K562 (cell line): ENCODE measurements at regions not wholly inside any gene's neighbourhood (a gene's known extent, or its start where the extent isn't known, plus 50 kb on each side); places are given as distances from the start of the nearest gene placed in this dataset.

Experiments
- ATAC-seq: fragments of 200-7000 bp; cut with Tn5 transposase; 3 replicates; pipeline ENCODE4 v1.9.1; 2020; ENCODE audit warnings: moderate library complexity
- BruUV-seq: library from RNA; stranded (reverse); fragments of 400-500 nt; replicated peaks from 2 replicates; lab custom pipeline; 2021; lab: Mats Ljungman, UMichigan
- CTCF ChIA-PET: fragments of 300-600 bp; formaldehyde crosslinking; extraction: SDS; loops from one replicate; lab custom pipeline; 2021; ENCODE audit warnings: low intra/inter-chr PET ratio; lab: Yijun Ruan, JAX
- POLR2A ChIA-PET: fragments of 300-600, 350-650 bp; sonication (Branson Sonifier 250); formaldehyde crosslinking; extraction: SDS; loops from one replicate; lab custom pipeline; 2021; ENCODE audit warnings: antibody characterized with exemption, inconsistent platforms; lab: Yijun Ruan, JAX
- DNase-seq, 4 experiments: peaks; one replicate each; pipeline versions ENCODE4 v3.0.0 to v3.0.0-alpha.2; 2011 to 2018; ENCODE audit warnings: low spot score in 3 of 4, mixed read lengths in 3 of 4; ENCODE audit errors: extremely low read depth in 1 of 4
- FAIRE-seq: peaks from 2 replicates; lab custom pipeline; 2011; peaks lifted over from hg19 to GRCh38; lab: Jason Lieb, UNC
- H2AFZ ChIP-seq: 2 replicates; pipeline ENCODE4 v1.6.0; 2011; ENCODE audit warnings: low read depth, low read length, control low read depth, inconsistent platforms
- H3K27ac ChIP-seq: fragments of 200-600 bp; 3 replicates; pipeline ENCODE4 v1.8.0; 2011; ENCODE audit warnings: low read depth, mild to moderate bottlenecking, control low read depth, inconsistent platforms, low read length, moderate library complexity, mixed read lengths; ENCODE audit errors: extremely low read depth
- H3K27me3 ChIP-seq, 2 experiments: fragments of 300-600 bp in 1 of 2; 2 replicates in 1 of 2; 3 replicates in 1 of 2; pipeline versions ENCODE4 v1.6.0 to v1.8.0; 2011; ENCODE audit warnings: inconsistent platforms in 2 of 2, low read length in 2 of 2, mild to moderate bottlenecking in 1 of 2, mixed read lengths in 1 of 2, moderate library complexity in 1 of 2; ENCODE audit not compliant: control insufficient read depth in 2 of 2, insufficient read depth in 2 of 2
- H3K36me3 ChIP-seq: fragments of 300-600 bp; 3 replicates; pipeline ENCODE4 v1.8.0; 2011; ENCODE audit warnings: mild to moderate bottlenecking, low read length, inconsistent platforms; ENCODE audit not compliant: control insufficient read depth, insufficient read depth
- H3K4me1 ChIP-seq, 2 experiments: fragments of 200-600 bp in 1 of 2; replicated peaks in 1 of 2; 2 replicates in 1 of 2; 3 replicates in 1 of 2; pipeline versions ENCODE4 v1.5.1 to v1.8.0; 2011; ENCODE audit warnings: inconsistent platforms in 2 of 2, low read length in 2 of 2, mild to moderate bottlenecking in 1 of 2, mixed read lengths in 1 of 2, moderate library complexity in 1 of 2; ENCODE audit not compliant: control insufficient read depth in 2 of 2, insufficient read depth in 2 of 2
- H3K4me2 ChIP-seq: 2 replicates; pipeline ENCODE4 v1.6.1; 2011; ENCODE audit warnings: low read length, control low read depth, inconsistent platforms, mixed read lengths; ENCODE audit not compliant: insufficient read depth
- H3K4me3 ChIP-seq: fragments of 200-600 bp; sonication (generic), shearing (Covaris generic); 2 replicates; pipeline ENCODE4 v1.5.1; 2016; ENCODE audit warnings: control low read depth, inconsistent platforms
- H3K79me2 ChIP-seq: fragments of 200-600 bp; 3 replicates; pipeline ENCODE4 v1.8.0; 2011; ENCODE audit warnings: low read length, inconsistent platforms; ENCODE audit not compliant: control insufficient read depth, insufficient read depth
- H3K9ac ChIP-seq, 2 experiments: 2 replicates each; pipeline versions ENCODE4 v1.6.0 to v1.6.1; 2011; ENCODE audit warnings: low read depth in 2 of 2, low read length in 2 of 2, control low read depth in 1 of 2, inconsistent platforms in 1 of 2, mild to moderate bottlenecking in 1 of 2, mixed read lengths in 1 of 2; ENCODE audit not compliant: insufficient read depth in 1 of 2
- H3K9me1 ChIP-seq: one replicate; pipeline ENCODE4 v1.6.0; 2011; ENCODE audit warnings: inconsistent platforms, mild to moderate bottlenecking, low read length, moderate library complexity; ENCODE audit not compliant: control insufficient read depth, insufficient read depth
- H3K9me3 ChIP-seq: replicated peaks from 2 replicates; pipeline ENCODE4 v1.5.1; 2011; ENCODE audit warnings: low read depth, low read length, inconsistent platforms; ENCODE audit not compliant: control insufficient read depth, insufficient read depth
- H4K20me1 ChIP-seq: replicated peaks from 2 replicates; pipeline ENCODE4 v1.6.1; 2011; ENCODE audit warnings: low read length, inconsistent platforms, mixed read lengths; ENCODE audit not compliant: control insufficient read depth, insufficient read depth
- BRF2 ChIP-seq: IDR thresholded peaks from 3 replicates; pipeline ENCODE4 v1.6.1; 2011; ENCODE audit warnings: borderline replicate concordance, mild to moderate bottlenecking; ENCODE audit not compliant: insufficient read length, insufficient read depth
- E2F4 ChIP-seq: sonication (generic); formaldehyde crosslinking; IDR thresholded peaks from 2 replicates; pipeline ENCODE4 v1.8.0; 2022; ENCODE audit warnings: mild to moderate bottlenecking, low read depth, missing genetic modification reagents
- NFRKB ChIP-seq: fragments of 450-650 bp; IDR thresholded peaks from 2 replicates; pipeline ENCODE4 v1.6.1; 2016; ENCODE audit warnings: low read depth
- OTX1 ChIP-seq: fragments of 450-650 bp; formaldehyde crosslinking; IDR thresholded peaks from 2 replicates; pipeline ENCODE4 v1.4.0; 2022; ENCODE audit warnings: mild to moderate bottlenecking
- SP2 ChIP-seq: IDR thresholded peaks from 2 replicates; pipeline ENCODE4 v1.6.1; 2011; ENCODE audit warnings: mild to moderate bottlenecking, low read depth, low read length, moderate library complexity; ENCODE audit not compliant: poor library complexity, severe bottlenecking; ENCODE audit errors: extremely low read depth
- TSHZ1 ChIP-seq: fragments of 250-450 bp; sonication (Bioruptor Pico); IDR thresholded peaks from 2 replicates; pipeline ENCODE4 v1.4.0; 2020; ENCODE audit warnings: mild to moderate bottlenecking, moderate library complexity
- WGBS: fragments of 100-300 bp; shearing (Covaris generic); methylation state at CpG from one replicate; pipeline ENCODE4 v1.1.6; 2016; ENCODE audit warnings: low coverage, mixed read lengths; ENCODE audit not compliant: insufficient coverage; ENCODE audit errors: missing lambda C conversion rate; 5-methylcytosine and 5-hydroxymethylcytosine counted together
- in situ Hi-C: fragments of 300-500 bp; cut with MboI; formaldehyde crosslinking; loops from 4 replicates; pipeline ENCODE4 v1.15.0; 2018; ENCODE audit warnings: inconsistent platforms, mixed read lengths
- intact Hi-C: fragments of 100-400 bp; cut with micrococcal nuclease; formaldehyde crosslinking; loops from 2 replicates; pipeline ENCODE4 v1.14.2; 2022

- Histone ChIP-seq H3K27me3 (peaks cover 0 to 18% of the 10 kb centered on the region in 2 experiments; a peak in 1 of 5 replicates), H3K9me3 (no peaks in the 10 kb centered on the region), H3K9ac (no peak overlapping the region), H3K4me2 (no peak overlapping the region), H3K4me1 (no peaks in the 10 kb centered on the region), H3K27ac (no peak overlapping the region), H4K20me1 (no peaks in the 10 kb centered on the region), H2AFZ (no peak overlapping the region), H3K4me3 (no peak overlapping the region), H3K9me1 (no peaks in the 10 kb centered on the region), H3K36me3 (no peaks in the 10 kb centered on the region), H3K79me2 (no peaks in the 10 kb centered on the region)
- no peak for DNase-seq
- intact Hi-C loops: no loop called here
- WGBS: 0% methylated on average over 8 of the region's 8 CpGs
- POLR2A ChIA-PET: no interaction called here
- BruUV-seq: no TSS peak
- CTCF ChIA-PET: no interaction called here
- no peak for FAIRE-seq
- in situ Hi-C loops: no loop called here
- no peak for ATAC-seq
- TF ChIP-seq NFRKB: no peak
- no peak for TF ChIP-seq TSHZ1 (CRISPR knock-in tag)
- TF ChIP-seq E2F4 (CRISPR knock-in tag): no peak
- TF ChIP-seq BRF2: no peak
- TF ChIP-seq SP2: no peak
- TF ChIP-seq OTX1 (CRISPR knock-in tag): no peak
- TF ChIP-seq, all 486 proteins: peak for 0
Measured at GRCh38 chr2:16084274-16084673, 143.9 kb downstream of the MYCN start.
